ENCODE measurements at regions not wholly inside any gene's neighbourhood (a gene's known extent, or its start where the extent isn't known, plus 50 kb on each side); places are given as distances from the start of the nearest gene placed in this dataset.
A peak's percentile ranks its signal among the peaks of the same experiment; 100 is the strongest.
"Not testable (repeated sequence)": the region's sequence is repeated elsewhere in the genome, so short reads cannot be mapped to it uniquely, and the experiment has no call there.

DNA sequence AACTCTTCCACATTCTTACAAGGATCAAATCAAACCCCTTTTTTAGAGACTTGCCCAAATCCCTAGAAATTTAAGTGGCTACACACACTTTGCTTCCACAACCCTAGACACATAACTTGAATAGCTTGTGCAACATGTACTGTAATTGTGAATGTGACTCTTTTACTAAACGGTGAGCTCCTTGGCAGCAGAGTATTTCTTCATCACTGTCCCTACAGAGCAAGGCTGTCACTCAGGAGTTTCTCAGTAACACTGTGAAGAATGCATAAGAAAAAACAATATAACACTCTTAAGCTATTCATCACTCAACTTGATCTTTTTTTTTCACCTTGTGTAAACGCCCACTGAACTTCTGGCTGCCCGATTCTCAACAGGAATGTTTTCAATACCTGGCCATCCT is 53.8 kb upstream of the ADAMTS18 start:
- DNase-seq (ENCODE audit: low read depth, low spot score), result no peak

DNA sequence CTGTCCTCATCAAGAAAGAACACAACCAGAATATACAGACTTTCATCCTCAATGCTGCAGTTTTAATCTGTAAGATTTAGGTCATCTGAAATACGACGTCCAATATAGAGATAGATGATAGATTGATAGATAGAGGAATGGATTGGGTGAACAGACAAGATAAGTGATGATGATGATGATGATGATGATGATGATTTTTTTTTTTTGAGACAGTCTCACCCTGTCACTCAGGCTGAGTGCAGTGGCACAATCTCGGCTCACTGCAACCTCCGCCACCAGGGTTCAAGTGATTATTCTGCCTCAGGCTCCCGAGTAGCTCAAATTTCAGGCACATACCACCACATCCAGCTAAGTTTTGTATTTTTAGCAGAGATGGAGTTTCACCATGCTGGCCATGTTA is 56.3 kb upstream of the ADAMTS18 start:
- no peak for DNase-seq (ENCODE audit: low read depth, low spot score)

GRCh38 chr16:77496934-77497333 is 62.1 kb upstream of the ADAMTS18 start:
- DNase-seq (ENCODE audit: low read depth, low spot score), result no peak

GRCh38 chr16:77499373-77500285 is 64.8 kb upstream of the ADAMTS18 start:
- DNase-seq (ENCODE audit: low read depth, low spot score), result peak; percentile 13

- no peak for DNase-seq (ENCODE audit: low read depth, low spot score)
Measured at GRCh38 chr16:77500286-77500598, 65.4 kb upstream of the ADAMTS18 start.

GRCh38 chr16:77500934-77501664 is 66.3 kb upstream of the ADAMTS18 start:
- DNase-seq (ENCODE audit: low read depth, low spot score), result no peak

GRCh38 chr16:77502448-77502847 is 67.6 kb upstream of the ADAMTS18 start:
- no peak for DNase-seq (ENCODE audit: low read depth, low spot score)

GRCh38 chr16:77506492-77506891 is 71.7 kb upstream of the ADAMTS18 start:
- not testable (repeated sequence) for DNase-seq (ENCODE audit: low read depth, low spot score)

DNA sequence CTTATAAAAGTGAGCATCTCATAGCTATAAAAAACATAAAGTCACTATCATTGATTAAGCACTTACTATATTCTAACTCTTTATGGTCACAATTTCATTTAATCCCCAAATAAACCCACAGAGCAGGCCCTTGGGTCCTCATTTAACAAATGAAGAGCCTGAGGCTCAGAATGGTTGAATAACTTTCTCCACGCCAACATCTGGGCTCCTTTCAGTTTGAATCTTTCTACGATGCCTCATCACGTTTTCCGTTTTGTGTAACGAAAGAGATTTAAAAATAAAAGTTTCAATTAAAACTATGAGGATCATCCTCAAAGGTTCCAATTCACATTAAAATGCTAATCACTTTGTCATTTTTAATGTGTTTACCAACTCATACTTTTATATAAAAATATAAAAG is 74.2 kb upstream of the ADAMTS18 start:
- DNase-seq (ENCODE audit: low read depth, low spot score), result no peak

DNA sequence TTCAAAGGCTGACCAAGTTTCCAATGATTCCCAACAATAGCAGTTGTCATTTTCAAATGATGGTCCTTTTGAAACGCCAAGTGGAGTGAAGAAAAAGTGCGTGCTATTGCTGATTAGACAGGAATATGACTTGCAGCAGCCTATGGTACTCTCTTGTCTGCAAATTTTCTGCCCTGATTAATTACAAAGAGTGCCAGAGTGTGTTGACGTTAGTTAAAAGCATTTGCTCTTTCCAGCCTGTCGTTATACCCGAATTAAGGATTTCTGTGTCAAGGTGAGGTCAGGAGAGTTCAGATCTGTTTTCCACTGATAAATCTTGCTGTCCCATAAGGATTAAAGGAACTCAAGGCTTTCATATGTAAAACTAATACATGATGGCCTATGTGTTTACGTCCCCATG is 75.0 kb upstream of the ADAMTS18 start:
- no peak for DNase-seq (ENCODE audit: low read depth, low spot score)

DNA sequence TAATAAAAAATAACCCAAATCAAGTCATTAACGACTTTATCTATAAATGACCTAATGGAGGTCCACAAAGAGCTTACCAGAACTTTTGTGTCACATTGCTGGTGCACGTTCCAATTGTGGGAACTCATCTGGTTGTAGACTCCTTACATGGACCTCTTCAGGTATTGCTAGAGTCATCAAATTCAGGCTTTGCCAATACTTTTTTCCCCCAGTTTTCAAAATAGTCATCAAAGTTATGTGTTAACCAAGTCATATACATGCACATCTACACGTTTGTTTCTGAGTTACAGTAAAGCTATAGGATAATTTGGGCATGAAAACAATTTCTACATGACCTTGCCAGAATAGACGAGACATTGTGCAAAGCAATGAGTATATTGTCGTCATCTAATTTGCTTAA is 76.2 kb upstream of the ADAMTS18 start:
- DNase-seq (ENCODE audit: low read depth, low spot score), result no peak

DNA sequence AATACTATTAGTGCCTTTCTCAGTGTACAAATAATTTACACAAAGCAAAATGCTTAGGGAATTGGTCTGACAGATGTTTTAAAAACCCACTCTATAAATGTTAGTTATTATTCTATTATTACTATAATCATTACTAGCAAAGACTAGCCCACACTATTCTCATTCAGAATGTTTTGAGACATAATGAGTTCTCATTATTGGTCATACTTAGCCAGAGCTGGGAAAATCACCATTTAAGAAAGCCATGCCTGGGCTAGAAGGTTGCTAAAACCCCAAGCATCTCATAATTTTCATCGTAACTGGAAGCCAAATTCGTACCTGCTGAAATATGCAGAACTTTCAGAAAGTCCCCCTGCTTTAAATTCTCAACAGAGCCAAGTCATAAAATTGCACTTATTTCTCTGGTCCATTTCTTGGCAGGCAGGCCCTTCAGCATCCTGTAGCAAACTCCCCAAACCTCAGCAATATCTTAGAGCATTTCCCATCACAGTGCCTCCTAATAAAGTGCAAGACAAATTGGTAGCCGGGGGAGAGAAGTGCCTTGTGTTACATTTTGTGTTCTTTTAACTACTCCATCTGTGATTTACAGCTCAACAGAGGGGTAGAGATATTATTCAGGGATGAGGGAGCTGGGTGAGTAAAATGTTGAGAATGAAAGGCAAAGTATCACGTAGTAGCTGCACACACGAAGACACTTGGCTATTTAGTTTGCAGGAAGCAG is 79.8 kb upstream of the ADAMTS18 start:
- DNase-seq (ENCODE audit: low read depth, low spot score), result no peak

- DNase-seq (ENCODE audit: low read depth, low spot score), result not testable (repeated sequence)
Measured at GRCh38 chr16:77525226-77525625, 90.4 kb upstream of the ADAMTS18 start.

- no peak for DNase-seq (ENCODE audit: low read depth, low spot score)
Measured at GRCh38 chr16:77531752-77532151, 96.9 kb upstream of the ADAMTS18 start.

- no peak for DNase-seq (ENCODE audit: low read depth, low spot score)
Measured at GRCh38 chr16:77536809-77537208, 102.0 kb upstream of the ADAMTS18 start.

GRCh38 chr16:77539421-77540034 is 104.7 kb upstream of the ADAMTS18 start:
- no peak for DNase-seq (ENCODE audit: low read depth, low spot score)

DNA sequence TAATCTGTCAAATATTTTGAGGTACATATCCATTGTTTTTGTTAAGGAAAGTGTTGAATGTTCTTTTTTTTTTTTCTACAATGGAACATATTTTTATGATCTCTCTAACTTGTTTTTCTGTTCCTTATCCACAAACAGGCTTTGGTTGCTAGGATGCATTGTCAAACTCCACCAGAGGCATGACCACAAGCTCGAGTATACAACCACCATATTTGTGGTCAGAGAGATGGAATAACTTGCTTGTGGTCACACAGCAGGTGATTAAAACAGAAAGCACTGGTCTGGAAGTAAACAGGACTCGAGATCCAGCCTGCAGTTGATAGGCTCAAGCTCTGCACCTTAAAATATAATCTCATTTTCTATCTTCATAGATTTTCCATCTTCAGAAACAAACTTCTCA is 105.8 kb upstream of the ADAMTS18 start:
- no peak for DNase-seq (ENCODE audit: low read depth, low spot score)

- no peak for DNase-seq (ENCODE audit: low read depth, low spot score)
Measured at GRCh38 chr16:77541165-77541564, 106.3 kb upstream of the ADAMTS18 start.

GRCh38 chr16:77548151-77548550 is 113.3 kb upstream of the ADAMTS18 start:
- DNase-seq (ENCODE audit: low read depth, low spot score), result no peak

DNA sequence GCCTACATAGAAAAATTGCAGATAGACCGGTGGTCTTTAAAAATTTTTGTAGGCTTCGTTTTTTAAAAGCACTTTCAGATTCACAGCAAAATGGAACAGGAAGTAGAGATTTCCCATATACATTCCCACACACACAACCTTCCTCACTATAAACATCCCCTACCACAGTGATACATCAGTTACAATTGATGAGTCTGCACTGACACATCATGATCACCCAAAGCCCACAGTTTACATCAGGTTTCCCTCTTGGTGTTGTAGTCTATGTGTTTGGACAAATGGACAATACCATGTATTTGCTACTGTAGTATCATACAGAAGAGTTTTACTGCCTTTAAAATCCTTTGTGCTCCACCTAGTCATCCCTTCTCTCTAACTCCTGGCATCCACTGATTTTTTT is 113.9 kb upstream of the ADAMTS18 start:
- DNase-seq (ENCODE audit: low read depth, low spot score), result no peak

- no peak for DNase-seq (ENCODE audit: low read depth, low spot score)
Measured at GRCh38 chr16:77549876-77550275, 115.0 kb upstream of the ADAMTS18 start.

DNA sequence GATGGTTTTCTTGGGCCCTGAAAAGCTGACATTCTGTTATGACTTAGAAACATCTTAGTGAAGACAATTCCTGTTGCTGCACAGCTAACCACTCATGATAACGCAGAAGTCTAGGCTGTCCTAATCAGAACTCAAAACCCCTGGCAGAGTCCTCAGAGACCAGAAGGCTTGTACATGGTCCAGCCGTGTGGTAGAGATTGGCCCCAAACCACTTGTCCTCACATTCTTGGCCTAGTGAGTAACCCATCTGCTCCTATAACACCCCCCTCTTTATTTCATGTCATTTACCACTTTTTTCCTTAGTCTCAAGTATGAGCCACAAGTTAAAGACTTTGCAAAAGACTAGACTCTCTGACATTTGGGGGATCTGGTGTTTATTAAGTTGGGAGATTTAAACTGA is 116.5 kb upstream of the ADAMTS18 start:
- no peak for DNase-seq (ENCODE audit: low read depth, low spot score)

All from brain pericyte (primary cell).